ENCODE measurements at regions not wholly inside any gene's neighbourhood (a gene's known extent, or its start where the extent isn't known, plus 50 kb on each side); places are given as distances from the start of the nearest gene placed in this dataset.

DNA sequence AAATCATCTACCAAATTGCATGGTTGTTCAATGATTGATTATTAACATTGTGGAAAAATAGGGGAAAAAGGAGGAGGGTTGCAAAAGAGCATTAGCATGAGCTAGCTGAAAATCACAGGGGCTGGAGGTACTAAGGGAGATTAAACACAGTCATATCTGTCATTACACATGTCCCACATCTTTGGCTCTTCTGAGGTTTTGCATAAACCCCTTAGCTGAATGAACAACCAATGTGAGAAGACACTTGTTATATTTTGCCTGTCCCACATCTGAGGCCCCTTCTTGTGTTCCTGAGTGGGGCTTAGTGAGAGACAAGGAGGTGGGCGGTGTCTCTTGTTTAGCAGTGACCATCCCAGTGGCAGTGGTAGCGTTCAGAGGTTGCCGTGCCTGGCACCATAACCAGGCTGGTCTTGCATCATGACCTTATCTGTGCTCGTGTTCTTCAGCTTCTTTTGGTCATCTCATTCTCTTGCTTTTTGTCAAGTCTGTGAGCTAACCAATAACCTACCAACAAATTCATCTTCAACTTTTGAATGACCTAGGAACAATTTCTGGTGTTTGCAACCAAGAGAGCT is 95.6 kb downstream of the MID1IP1 start:
- FAIRE-seq (no peak), DNase-seq (ENCODE audit: insufficient read length, low spot score) (no peak)
- no peak for TF ChIP-seq CTCF (IDR thresholded peaks at IDR 0.05; ENCODE audit: insufficient read depth, missing control alignments)

DNA sequence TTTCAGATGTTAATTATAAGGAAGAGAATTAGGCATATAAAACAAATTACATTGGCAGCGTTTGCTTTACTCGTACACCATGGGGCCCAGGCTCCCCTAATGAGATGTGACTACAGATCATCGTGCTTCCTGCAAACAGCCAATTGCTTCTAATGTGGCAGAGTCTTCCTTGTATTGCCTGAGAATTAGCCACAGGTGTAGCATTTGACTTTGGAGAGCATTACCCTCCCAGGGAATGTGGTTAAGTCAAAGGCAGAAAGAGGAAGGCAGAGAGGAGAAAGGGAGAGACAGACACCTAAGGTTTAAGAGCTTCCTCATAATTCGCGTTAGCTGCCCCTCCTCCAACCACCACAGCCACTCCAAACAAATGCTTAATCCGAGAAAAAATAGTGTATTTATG is 97.0 kb downstream of the MID1IP1 start:
- FAIRE-seq = no peak
- no peak for TF ChIP-seq CTCF (IDR thresholded peaks at IDR 0.05; ENCODE audit: insufficient read depth, missing control alignments)
- no peak for DNase-seq (ENCODE audit: insufficient read length, low spot score)

DNA sequence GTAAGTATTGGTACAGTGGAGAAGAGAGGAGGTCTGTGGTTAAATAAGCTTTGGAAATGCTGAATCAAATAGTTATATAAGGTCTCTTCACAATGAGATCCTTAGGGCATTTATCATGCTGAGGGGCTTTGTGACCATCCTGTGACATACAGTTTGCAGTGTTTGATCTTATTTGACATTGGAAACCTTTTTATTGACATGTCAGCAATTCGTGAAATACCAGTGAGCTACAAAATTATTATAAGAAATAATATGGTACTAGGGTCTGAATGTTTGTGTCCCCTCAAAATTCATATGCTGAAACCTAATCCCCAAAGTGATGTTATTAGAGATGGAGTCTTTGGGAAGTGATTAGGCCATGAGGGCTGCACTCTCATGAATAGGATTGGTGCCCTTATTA is 98.4 kb downstream of the MID1IP1 start:
- no peak for TF ChIP-seq CTCF (IDR thresholded peaks at IDR 0.05; ENCODE audit: insufficient read depth, missing control alignments)
- FAIRE-seq = no peak

DNA sequence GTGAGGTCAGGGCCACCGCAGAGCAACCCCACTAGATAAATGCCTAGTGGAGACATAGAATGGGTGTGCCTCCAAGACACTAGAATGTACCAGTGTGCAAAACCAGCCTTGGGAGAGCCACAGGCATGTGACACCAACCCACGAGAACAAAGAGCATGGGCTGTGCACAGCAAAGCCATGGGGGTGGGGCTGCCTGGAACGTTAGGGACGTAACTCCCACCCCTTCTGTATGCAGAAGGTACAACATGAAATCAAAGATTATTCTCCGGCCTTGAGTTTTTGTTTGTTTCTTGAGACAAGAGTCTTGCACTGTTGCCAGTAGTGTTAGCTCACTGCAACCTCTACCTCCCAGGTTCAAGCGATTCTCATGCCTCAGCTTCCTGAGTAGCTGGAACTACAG is 99.5 kb downstream of the MID1IP1 start:
- no peak for DNase-seq (ENCODE audit: insufficient read length, low spot score)
- no peak for TF ChIP-seq CTCF (IDR thresholded peaks at IDR 0.05; ENCODE audit: insufficient read depth, missing control alignments)
- FAIRE-seq = no peak

More for the DNA sequence above, 98.4 kb downstream of the MID1IP1 start:
- DNase-seq (ENCODE audit: insufficient read length, low spot score) = no peak

GRCh38 chrX:38902972-38903492 is 101.8 kb downstream of the MID1IP1 start:
- DNase-seq (ENCODE audit: insufficient read length, low spot score) (no peak), FAIRE-seq (no peak)
- TF ChIP-seq CTCF (IDR thresholded peaks at IDR 0.05; ENCODE audit: insufficient read depth, missing control alignments) = no peak

DNA sequence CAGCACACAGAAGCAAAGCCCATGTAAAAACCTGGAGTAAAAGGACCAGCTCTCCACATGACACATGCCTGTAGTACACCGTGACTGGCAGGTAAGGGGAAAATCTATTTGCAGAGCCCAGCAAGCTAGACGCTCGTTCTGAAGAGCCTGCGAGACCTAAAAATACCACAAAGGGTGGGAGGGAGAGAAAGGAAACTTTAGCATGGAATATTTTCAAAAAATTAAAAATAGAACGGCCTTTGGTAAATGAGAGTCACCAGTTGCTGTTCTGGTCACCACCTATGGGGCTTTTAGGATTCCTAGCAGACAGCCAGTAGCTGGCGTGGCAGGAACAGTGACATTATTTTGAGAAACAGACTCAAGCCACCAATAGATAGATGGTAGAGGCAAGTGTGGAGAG is 115.5 kb downstream of the MID1IP1 start:
- TF ChIP-seq CTCF (IDR thresholded peaks at IDR 0.05; ENCODE audit: insufficient read depth, missing control alignments) = no peak
- FAIRE-seq (no peak), DNase-seq (ENCODE audit: insufficient read length, low spot score) (no peak)

GRCh38 chrX:38917954-38918353 is 116.7 kb downstream of the MID1IP1 start:
- no peak for FAIRE-seq
- no peak for TF ChIP-seq CTCF (IDR thresholded peaks at IDR 0.05; ENCODE audit: insufficient read depth, missing control alignments)
- DNase-seq (ENCODE audit: insufficient read length, low spot score) = no peak
